ENCODE measurements at regions not wholly inside any gene's neighbourhood (a gene's known extent, or its start where the extent isn't known, plus 50 kb on each side); places are given as distances from the start of the nearest gene placed in this dataset.

DNA sequence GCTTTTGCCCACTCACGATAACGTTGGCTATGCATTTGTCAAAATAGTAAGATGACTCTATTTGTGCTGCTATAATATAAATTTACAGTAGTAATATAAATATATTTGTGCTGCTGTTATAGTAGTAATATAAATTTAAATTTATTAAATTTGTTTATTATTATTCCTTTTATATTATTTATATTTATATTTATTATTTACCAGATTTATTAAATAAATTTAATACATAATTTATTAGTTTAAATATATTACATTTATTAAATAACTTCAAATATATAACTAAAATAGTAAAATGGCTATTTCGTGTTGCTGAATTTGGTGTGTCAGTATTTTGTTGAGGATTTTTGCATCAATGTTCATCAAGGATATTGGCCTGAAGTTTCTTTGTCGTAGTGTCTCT is 246.5 kb upstream of the FGF16 start:
- TF ChIP-seq POLR2A (IDR thresholded peaks at IDR 0.05; ENCODE audit: borderline replicate concordance, extremely low read depth, insufficient read depth, insufficient read length) (no peak), MAX (IDR thresholded peaks at IDR 0.05) (no peak), REST (IDR thresholded peaks at IDR 0.05; ENCODE audit: low read depth) (no peak), ELF1 (IDR thresholded peaks at IDR 0.05; ENCODE audit: borderline replicate concordance, low read depth) (no peak), SRF (IDR thresholded peaks at IDR 0.05; ENCODE audit: low read depth) (no peak), TCF7L2 (IDR thresholded peaks at IDR 0.05; ENCODE audit: borderline replicate concordance, extremely low read depth, insufficient read depth, insufficient read length) (no peak), EGR1 (IDR thresholded peaks at IDR 0.05; ENCODE audit: low read depth) (no peak), YY1 (IDR thresholded peaks at IDR 0.05; ENCODE audit: extremely low read depth, insufficient replicate concordance, low read depth, low read length) (no peak), EZH2 (IDR thresholded peaks at IDR 0.05) (no peak)
- TF ChIP-seq, protein P1, sequence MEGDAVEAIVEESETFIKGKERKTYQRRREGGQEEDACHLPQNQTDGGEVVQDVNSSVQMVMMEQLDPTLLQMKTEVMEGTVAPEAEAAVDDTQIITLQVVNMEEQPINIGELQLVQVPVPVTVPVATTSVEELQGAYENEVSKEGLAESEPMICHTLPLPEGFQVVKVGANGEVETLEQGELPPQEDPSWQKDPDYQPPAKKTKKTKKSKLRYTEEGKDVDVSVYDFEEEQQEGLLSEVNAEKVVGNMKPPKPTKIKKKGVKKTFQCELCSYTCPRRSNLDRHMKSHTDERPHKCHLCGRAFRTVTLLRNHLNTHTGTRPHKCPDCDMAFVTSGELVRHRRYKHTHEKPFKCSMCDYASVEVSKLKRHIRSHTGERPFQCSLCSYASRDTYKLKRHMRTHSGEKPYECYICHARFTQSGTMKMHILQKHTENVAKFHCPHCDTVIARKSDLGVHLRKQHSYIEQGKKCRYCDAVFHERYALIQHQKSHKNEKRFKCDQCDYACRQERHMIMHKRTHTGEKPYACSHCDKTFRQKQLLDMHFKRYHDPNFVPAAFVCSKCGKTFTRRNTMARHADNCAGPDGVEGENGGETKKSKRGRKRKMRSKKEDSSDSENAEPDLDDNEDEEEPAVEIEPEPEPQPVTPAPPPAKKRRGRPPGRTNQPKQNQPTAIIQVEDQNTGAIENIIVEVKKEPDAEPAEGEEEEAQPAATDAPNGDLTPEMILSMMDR (IDR thresholded peaks at IDR 0.05 in 2 of 3, conservative IDR thresholded peaks at IDR 0.05 in 1 of 3; ENCODE audit: borderline replicate concordance in 1 of 3, insufficient read depth in 1 of 3, low read depth in 2 of 3, low read length in 2 of 3): no peak
- TF ChIP-seq, protein P2, sequence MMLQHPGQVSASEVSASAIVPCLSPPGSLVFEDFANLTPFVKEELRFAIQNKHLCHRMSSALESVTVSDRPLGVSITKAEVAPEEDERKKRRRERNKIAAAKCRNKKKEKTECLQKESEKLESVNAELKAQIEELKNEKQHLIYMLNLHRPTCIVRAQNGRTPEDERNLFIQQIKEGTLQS (IDR thresholded peaks at IDR 0.05): no peak
